HG03575 (cell line): ENCODE measurements at regions not wholly inside any gene's neighbourhood (a gene's known extent, or its start where the extent isn't known, plus 50 kb on each side); places are given as distances from the start of the nearest gene placed in this dataset.
A peak's percentile ranks its signal among the peaks of the same experiment; 100 is the strongest.

Experiments
- ATAC-seq: cut with Tn5 transposase; IDR thresholded peaks from one replicate; pipeline ENCODE4 v1.9.1; 2021; ENCODE audit not compliant: unreplicated experiment, insufficient number of reproducible peaks, low FRiP score; ENCODE audit errors: extremely low read depth

DNA sequence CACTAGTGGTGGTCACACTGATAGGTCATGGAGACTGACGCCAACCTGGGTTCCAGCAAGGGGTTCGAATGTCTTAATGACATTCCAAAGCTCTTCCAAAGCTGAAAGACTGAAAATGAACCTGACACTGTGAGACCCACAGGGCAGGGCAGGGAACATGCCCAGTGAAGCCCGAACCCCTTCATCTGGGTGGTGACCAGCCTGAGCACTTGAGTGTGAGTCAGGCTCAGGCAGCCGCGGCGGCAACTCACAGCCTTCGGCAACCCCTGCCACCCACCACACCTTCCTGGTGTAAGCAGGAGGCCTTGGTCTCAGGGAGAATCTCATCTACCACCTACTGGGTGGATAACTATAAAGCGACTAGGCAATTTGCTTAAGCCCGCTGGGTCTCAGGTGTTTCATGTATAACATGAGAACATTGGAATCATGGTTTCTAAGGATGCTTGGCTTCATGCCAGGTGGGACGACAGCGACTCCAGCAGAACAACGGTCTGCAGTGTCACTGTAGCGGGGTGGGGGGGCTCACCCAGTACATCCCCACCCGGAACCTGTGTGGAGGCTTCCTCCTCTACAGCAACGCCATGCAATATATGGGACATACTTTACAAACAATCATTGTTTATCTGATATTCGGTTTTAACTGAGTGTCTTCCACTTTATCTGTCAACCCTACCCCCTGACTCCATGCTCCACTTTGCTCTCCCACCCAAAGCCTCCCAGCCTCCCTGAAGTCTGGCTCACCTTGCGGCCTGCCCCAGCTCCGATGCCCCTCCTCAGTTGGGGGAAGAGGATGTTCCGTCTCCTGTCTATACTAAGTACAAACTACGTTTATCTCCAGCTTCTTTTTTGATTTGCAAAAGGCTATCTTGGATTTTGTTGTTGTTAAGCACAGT is 125.0 kb upstream of the MEF2A start:
- ATAC-seq = no peak

DNA sequence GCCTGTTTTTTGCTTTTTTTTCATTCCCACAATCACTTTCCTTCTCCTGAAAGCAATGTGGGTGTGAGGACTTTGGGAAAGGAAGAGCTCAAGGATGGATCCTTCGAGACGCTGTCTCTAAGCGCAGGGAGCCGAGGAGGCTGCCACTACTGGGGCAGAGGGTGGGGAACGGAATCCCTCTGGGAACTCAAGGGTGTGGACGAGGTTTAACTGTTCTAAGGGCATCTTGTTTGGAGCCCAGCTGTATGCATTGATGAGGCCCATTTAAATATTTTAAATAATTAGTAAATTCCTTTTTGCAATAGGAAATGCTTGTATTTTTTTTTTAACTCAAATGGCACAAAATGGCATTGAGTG is 124.4 kb upstream of the MEF2A start:
- ATAC-seq = no peak

DNA sequence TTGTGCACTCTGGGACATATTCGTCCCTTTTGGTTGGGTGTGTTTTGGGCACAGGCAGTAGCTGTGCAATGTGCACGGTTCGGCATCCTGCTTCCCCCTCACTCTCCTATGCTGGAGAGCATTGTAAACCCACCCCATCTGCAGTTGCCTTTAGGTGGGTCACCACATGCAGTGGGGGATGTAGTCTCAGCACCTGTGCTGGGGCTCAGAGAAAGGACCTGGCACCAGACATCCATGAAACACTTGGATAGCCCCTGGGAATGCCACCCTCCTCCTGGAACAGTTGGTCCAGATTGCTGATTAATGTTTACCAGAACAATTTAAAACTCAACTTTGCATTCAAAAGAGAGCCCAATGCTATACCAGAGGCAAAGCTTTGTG is 123.9 kb upstream of the MEF2A start:
- no peak for ATAC-seq

DNA sequence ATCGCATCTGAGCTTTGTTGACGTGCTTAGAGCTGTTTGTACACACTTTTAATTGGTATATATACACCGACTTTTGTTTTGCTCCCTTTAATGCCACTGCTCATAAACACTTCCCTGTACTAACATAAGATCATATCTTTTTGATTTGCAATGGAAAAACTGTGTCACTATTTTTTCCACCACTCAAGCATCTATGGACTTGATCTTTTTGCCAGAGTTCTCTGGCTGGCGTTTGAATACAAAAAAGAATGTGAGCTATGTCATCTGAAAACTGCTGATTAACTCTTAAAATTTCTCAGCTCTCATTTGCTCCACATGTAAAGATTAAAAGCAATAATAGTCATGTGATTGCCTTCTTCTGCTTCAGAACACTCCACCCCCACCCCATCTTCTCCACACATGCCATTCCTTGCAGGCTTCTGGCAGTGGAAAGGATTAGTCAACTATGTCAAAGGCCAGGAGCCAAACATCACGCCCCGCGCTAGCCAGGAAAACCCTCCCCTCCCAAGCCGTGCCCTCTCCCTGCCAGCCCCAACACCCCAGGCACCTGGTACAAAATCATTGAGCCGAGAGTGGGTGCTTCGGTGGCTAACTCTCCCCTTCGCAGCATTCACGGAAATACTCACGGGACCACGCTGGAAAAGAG is 123.4 kb upstream of the MEF2A start:
- no peak for ATAC-seq

DNA sequence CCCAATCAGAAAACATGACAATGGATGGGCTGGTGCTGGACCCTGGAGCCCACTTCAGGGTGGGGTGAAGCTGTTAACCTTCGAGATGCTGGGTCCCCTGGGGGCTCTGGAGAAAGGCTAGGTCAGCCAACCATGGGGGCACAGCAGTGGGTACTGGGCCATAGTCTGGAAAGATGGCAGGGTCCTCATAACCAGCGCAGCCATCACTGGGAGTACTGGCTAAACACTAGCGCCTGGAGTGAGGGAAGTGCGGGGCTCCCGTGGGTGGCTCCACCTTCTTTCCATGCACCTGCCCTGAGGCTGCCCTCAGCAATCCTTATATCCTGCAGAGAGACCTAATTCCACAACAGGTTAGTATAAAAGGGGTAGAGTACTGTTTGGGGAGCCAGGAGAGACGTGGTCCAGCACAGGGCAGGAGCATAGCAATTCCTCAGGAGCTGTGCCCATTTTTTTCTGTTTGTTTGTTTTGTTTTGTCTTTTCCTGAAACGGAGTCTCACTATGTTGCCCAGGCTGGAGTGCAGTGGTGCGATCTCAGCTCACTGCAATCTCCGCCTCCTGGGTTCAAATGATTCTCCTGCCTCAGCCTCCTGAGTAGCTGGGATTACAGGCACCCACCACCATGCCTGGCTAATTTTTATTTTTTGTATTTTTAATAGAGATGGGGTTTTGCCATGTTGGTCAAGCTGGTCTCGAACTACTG is 122.6 kb upstream of the MEF2A start:
- ATAC-seq = no peak

DNA sequence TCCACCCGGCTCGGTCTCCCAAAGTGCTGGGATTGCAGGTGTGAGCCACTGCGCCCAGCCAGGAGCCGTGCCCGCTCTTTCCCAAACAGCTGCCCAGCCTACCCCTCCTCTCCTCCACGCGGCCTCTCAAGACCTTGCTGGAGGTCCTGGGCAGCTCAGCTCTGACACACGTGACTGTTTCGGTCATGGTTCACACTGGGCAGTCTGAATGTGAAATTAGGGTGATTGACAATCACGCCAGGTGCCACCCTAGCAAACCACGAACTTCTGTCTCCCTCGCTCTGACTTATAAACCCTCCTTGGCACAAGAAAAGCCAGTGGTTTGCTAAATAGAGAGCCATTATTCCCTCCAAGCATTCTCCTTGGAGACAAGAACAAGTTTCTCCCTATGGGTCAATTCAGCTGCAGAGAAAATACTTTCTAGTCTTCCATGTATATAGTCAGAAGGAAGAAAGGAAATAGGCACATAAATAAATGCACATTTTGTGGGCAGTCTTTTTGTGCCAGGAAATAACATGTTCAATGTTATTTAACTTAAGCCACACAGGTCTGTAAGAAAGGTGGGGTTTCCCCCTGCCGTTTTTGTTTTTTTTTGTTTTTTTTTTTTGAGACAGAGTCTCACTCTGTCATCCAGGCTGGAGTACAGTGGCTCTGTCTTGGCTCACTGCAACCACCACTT is 121.9 kb upstream of the MEF2A start:
- no peak for ATAC-seq

DNA sequence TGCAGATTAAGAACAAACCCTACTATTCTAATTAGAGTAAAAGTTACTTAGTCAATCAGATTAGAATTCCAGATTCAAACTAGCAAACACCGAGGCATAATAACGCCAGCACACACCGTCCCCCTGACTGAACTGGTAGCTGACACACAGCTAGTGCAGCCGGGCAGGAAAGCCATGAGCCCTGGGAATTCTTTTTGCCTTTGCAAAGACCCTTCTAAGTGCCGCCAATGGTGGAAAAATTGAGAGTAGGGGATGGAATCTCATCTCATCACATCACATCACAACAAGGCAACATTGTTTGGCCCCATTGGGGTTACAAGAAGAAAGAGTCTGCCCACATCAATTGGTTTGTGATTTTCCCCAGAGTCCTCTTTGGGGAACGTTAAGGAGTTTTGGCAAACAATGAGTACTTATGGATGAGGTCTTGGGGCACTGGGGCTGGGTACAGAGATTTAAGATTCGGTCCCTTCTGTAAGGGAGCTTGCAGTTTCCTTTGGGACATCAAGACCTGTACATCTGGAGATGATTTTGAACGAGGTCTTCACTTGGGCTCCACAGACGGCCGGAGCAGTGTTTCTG is 120.4 kb upstream of the MEF2A start:
- no peak for ATAC-seq

DNA sequence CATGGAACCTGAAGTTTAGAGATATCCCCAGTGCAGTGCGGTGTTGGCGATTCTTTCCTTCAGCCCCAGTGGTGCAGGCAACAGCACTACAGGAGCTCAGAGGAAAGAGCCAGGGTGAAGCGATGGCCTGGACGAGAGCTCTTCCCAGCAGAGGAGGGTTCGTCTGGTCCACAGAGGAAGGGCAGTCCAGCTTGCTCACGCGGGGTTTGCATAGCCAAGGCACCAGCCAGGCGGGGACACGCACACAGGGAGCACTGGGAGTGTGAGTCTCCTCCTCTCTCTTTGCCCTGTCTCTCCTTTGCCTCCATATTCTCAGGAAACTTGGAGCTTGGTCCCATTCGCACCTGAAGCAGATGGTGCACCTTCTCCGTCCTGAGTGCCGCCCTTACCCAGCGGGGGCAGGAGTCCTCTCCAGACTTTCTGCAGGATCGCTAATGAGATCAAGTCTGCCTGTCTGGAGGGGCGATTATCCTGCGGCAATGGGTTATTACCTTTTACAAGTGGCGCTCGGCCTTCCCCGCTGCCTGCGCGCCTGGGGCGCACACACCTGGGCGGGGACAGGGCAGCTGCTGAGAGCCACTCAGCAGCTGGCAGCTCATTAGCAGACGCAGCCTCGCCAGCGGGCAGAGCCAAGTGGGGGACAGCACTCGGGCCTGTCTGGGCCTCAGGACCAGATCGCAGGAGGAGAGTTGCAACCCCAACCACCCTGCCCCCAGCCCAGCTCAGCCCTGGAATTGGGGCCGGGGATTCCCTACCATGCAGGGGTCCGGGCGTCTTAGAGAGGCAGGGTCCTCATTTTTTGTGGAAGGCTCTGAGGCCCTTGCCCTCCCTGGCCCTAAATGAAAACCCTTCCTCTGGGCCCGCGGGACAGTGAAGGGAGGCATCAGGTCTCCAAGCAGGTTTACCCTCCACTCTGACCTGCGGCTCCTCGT is 119.0 kb upstream of the MEF2A start:
- ATAC-seq = no peak

DNA sequence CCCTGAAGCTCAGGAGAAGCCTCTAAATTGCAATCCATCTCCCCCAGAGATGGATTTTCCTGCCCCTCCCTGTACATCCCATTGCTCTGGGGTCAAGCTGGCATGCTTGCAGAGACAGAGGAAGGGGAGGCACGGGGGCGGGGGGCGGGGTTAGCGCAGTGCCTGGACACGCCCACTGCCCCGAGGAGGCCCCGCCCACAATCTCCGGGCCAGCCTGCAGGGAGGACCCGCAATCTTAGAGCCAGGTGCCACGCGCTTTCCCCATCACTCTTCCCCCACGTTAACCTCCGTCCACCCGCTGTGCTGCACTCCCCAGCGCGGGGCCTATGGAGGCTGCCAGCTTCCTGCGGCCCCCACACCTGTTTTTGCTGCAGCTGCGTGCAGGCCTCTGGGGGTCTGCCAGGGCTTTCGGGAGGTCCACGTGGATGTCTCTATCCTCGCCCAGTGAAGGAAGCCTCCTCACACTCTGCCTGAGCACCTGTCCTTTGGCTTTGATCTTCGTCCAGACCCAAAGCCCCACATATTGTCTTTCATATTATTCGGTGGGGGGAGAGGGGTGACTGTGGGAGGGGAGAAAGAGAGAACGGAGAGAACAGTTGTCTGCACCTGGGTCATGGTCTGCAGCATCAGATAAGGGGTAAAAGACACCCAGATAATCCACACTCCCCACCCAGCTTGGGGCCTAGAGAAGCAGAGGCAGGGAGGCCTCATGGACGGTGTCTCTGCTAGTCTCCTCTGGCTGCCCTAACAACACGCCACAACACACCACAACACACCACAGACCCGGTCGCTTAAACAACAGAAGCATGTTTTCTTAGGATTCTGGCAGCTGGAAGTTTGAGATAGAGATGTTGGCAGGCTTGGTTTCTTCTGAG is 118.0 kb upstream of the MEF2A start:
- ATAC-seq = no peak

DNA sequence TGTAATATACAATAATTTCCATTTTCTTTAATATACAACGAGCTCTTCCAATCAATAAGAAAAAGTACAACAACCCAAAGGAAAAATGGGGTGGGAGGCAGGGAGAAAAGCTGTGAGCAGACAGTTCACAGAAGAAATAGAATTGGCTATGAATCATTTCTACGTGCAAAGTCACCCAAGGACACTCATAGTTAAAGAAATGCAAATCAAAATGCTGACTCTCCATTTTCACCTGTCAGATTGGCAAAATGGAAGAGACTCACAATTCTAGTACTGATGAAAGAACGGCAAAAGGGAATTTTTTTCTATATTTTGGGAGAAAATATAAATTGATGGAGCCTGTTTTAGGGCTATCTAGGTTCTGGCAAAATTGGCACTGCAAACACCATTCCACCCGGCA is 116.3 kb upstream of the MEF2A start:
- no peak for ATAC-seq

DNA sequence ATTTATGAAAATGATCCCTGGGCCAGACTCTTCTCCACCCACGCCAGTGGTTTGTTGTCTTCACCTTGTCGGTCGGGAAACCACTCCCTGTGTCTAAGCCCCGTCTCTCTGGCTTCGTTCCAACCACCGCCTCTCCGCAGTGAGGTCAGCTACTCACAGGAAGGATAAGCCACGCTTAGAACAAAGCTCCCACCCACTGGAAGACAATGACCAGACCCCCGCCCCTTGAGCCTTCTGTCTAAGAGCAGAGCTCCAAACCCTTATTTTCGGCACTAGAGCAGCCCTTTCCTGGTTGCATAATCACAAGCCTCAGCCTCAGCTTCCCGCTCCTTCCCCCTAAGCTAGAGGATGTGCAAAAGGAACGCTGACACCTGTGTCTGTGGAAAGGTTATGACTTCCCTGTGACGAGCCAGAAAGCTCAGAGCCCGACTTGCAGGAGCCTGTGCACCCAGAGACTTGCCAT is 114.9 kb upstream of the MEF2A start:
- no peak for ATAC-seq

DNA sequence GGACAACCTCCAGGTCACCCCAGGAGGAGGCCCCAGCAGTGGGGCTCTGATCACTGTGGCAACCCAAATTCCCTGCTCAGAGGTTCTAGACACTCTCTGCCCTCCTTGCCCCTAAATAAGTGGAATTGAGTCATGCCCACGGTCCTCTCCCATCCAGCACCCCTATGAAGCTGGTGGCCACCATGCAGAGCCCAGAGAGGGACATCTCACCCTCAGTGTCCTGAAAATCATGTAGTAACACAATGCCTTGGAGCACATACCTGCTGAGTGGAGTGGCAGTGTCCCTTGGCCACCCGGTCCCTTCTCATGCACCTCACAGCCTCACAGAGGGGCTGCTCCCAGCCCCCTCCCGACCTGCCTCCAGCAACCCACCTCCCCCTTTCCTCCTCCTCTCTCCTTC is 114.3 kb upstream of the MEF2A start:
- ATAC-seq = no peak

DNA sequence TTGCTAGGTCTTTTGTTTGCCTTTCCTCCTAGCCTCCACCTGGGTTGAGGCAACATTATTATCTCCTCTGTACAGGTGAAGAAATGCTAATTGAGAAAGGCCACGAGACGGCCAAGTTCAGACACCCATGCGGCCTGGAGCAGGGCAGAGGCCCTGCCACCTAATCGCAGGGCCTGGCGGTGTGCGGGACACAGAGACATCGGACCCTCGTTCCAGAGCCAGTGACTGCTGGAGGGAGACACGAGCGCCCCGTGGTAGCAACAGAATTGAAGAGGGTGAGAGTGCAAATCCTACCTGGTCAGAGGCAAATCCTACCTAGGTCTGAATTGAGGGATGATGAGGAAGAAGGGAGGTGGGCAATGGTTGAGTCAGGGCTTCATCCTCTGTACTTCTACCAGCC is 113.8 kb upstream of the MEF2A start:
- no peak for ATAC-seq

DNA sequence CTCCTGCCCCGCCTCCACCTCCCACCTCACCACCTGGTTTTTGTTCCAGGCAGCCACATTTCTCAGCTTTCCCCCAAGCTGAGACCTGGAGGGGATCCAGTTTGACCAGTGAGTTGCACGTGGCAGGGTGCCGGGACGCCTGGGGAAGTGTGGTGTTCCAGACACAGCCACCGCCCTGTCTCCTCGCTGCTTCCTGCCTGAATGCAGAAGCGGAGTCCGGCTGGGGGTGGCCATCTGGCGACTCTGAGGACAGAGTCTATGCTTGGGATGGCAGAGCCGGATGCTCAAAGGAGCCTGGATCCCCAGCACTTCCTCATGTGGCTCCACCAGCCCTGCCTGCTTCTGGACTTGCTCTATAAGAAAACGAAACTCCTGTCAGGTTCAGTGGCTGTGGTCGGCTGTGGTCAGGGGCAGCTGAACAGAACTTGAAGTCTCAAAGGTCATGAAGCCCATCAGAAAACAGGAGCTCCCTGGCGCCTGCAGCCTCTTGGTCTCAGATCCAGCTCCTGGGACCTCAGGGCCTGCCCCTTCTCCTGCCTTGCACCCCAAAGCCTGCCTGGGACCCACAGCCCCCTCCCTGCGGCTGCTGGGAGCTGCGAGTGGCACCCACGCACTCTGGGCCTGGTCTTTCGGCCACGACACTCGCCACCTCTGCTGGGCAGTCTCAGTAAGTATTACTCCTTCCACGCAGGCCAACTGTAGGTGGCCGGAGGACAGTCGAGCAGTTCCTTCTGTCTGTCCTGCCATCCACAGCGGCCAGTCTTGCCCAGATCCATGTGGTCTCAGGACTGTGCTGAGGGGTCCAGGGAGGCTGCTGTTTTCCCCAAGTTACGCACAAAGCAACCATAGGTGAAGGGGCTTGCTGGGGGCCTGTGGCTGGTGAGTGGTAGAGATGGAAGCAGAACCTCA is 112.8 kb upstream of the MEF2A start:
- ATAC-seq = peak; percentile 64

DNA sequence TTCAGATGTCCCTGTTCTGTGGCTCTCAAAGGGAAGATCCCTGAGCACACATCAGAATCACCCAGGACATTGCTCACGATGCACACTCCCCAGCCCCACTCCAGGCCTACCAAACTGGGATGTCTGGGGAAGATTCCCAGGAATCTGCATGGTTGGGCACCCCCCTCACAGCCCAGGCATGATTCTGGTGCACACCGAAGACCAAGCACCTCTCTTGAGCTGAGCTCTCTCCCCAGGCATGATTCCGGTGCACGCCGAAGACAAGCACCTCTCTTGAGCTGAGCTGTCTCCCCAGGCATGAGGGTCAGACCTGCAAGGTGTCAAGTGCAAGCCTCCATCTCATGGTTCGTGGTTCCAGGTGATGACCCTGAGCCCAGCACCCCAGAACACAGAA is 112.2 kb upstream of the MEF2A start:
- no peak for ATAC-seq

DNA sequence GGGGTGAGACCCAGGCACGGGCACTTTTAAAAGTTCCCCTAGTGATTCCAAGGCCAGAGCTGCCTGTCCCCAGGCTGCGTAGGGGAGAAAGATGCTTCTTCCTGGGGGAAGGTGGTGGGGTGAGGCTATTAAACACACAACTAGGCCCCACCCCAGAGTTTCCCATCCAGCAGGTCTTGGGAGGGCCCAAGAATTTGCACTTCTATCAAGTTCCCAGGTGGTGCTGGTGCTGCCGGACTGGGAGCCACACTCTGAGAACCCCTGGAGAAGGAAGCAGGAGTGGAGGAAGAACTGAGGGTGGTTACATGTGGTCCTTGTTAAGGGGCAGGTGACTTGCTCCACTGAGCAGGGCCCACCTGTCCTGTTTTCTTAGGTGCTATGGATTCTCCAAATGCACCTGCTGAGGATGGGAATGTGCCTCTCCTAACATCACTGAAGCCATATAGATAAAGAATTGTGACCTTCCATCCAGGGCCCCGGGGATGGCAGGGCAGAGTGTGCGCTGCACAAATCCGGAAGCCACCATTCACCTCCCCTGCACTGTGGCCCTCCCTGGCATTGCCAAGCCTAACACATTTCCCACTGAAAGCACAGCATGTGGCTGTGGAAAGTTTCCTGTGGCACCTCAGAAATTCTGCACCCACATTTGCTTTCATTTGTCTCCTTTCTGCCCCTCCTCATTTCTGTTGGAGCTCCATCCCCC is 111.5 kb upstream of the MEF2A start:
- ATAC-seq = no peak
